Stimulated activated CD8-positive, alpha-beta memory T cell treated with anti-CD3 and anti-CD28 coated beads, Interleukin-12 subunit alpha, Interleukin-12 subunit beta, amount 100 ng/mL, for 4 hours (primary cell): ENCODE measurements at regions not wholly inside any gene's neighbourhood (a gene's known extent, or its start where the extent isn't known, plus 50 kb on each side); places are given as distances from the start of the nearest gene placed in this dataset.

Experiments
- DNase-seq: peaks from one replicate; pipeline ENCODE4 v3.0.0-alpha.2; 2020; ENCODE audit warnings: low read depth

DNA sequence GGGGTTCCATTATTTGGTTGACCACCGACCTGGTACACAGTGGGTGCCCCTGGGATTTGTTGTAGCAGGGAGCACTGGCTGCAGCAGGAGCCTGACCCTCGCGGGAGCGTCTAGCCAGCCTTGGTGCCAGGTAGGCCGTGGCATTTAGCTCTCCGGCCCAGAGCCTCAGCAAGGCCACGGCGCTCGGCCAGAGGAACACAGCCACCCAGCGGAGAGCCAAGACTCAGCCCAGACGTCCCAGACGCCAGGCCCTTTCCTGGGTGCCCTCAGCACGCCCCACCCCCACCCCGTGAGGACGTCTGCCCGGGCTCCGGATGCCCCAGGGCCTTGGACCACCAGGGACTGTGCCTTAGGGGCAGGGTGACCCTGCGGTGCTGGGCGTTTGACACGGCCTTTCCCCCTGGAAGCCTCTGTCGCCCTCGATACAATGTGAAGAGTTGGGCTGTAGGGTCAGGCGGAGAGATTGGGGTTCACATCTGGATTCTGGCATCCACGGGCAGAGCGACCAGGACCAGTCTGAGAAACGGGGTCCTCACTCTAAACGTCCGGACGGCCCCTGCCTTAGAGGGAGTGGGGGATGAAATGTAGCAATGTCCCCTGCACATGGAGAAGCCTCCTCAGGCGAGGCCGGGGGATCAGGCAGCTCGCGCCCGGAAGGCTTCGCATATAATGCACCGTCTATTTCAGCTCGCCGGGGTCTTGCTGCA is 99.2 kb upstream of the FGF3 start:
- no peak for DNase-seq

- peak; percentile 28 for DNase-seq
These were observed 99.9 kb upstream of the FGF3 start for GRCh38 chr11:69918938-69919650.

DNA sequence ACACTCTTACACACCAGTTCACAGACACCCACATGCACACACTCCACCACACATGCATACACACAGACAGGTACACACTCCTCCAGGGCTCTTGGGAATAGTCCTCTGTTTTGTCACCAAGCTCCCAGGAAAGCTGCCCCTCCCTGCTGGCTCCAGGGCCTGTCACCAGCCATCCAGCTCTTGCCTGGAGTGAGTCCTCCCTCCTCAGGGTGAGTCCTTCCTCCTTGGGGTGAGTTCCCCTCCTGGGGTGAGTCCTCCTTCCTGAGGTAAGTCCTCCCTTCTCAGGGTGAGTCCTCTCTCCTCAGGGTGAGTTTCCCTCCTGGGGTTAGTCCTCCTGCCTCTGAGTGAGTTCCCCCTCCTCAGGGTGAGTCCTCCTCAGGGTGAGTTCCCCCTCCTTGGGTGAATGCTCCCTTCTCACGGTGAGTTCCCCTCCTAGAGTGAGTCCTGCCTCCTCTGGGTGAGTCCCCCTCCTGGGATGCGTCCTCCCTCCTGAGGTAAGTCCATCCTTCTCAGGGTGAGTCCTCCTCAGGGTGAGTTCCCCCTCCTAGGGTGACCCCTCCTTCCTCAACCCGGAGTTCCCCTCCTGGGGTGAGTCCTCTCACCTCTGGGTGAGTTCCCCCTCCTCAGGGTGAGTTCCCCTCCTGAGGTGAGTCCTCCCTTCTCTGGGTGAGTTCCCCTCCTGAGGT is 100.6 kb upstream of the FGF3 start:
- DNase-seq: no peak

GRCh38 chr11:69920345-69921127 is 101.3 kb upstream of the FGF3 start:
- no peak for DNase-seq

- DNase-seq: no peak
These were observed 102.2 kb upstream of the FGF3 start for GRCh38 chr11:69921128-69922014.

DNA sequence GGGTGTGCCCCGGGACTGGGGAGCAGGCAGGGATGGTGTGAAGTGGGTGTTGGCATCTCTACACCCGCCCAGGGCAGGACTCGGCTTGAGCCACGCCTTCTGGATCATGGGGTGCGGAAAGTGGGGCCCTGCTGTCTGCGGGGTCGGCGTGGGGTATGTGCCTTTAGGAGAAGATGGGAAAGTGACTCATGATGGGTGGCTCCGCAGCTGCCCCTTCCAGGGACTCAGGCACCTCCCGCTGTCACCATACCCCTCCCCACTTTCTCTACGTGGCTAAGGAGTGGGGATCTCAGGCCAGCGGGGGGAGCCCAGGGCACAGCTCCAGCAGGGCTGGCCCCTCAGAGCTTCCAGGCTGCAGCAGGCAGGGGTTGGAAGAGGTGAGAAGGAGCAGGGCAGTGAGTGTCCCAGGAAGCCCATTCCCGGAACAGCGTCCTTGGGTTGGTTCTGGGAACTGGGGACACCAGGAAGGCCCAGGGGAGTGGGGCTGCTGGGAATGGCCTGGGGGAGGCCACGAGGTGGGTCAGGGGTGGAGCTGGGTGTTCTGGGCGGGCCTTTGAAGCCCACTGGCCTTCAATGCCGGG is 102.9 kb upstream of the FGF3 start:
- DNase-seq: no peak

- no peak for DNase-seq
These were observed 103.4 kb upstream of the FGF3 start for GRCh38 chr11:69922596-69923111.

- no peak for DNase-seq
These were observed 104.0 kb upstream of the FGF3 start for GRCh38 chr11:69923196-69923595.

DNA sequence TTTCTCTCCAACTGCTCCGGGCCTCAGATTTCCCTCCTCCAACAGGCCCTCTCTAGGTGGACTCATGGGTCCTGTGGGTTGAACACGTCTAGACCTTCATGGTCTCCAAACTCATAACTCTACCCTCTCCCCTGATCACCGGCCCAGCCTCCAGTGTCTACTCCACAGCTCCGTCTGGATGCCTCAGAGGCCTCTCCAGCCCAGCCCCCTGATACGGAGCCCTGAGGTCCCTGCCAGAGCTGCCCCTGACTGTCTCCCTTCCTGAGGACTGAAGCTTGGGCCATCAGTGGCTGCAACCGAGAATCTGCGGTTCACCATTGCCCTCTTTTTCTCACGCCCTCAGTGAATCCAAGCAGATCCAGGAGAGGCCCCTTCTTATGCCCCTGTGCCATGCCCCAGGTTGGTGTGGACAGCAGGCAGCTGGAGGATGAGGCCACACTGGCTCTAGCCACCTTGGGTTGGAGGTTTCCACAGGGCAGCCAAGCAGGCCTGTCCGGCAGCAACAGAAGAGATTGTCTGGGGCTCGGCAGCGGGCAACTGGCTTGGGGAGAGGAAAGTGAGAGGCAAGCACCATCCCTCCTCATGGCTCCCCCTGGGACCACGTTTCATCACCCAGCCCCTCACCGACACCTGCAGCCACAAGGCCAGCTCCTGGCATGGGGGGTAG is 104.6 kb upstream of the FGF3 start:
- no peak for DNase-seq

DNA sequence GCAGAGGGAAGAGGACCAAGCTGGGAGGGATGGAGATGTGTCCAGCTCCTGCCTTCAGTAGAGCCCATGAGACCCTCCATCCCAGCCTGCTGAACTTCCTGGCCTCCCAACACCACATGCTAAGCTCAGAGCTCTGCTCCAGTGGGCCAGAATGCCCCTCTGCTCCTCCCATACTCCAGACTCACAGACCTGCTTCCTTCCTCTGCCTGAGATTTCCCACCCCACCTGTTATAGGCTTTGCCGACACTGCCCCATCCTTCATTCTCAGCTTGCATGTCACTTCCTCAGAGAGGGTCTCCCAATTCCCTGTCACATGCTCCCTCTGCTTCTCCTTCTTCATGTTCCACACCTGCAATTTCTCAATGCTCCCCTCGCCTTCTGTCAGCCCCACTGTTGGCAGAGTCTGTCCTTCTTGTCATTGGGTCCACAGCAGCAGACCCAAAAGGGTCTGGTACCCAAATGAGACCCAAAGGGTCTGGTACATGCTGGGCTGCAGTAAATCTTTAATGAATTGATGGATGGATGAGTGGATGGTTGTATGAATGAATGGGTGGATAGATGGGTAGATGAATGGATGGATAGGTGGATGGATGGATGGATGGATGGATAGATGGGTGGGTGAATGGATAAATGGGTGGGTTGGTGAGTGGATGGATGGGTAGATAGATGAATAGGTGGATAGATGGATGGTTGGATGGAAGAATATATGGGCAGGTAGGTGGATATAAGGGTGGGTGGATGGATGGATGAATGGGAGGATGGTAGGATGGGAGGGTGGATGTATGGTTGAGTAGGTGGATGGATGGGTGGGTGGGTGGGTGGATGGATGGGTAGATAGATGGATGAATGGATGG is 105.3 kb upstream of the FGF3 start:
- DNase-seq: no peak

- no peak for DNase-seq
These were observed 106.4 kb upstream of the FGF3 start for GRCh38 chr11:69925366-69926196.

DNA sequence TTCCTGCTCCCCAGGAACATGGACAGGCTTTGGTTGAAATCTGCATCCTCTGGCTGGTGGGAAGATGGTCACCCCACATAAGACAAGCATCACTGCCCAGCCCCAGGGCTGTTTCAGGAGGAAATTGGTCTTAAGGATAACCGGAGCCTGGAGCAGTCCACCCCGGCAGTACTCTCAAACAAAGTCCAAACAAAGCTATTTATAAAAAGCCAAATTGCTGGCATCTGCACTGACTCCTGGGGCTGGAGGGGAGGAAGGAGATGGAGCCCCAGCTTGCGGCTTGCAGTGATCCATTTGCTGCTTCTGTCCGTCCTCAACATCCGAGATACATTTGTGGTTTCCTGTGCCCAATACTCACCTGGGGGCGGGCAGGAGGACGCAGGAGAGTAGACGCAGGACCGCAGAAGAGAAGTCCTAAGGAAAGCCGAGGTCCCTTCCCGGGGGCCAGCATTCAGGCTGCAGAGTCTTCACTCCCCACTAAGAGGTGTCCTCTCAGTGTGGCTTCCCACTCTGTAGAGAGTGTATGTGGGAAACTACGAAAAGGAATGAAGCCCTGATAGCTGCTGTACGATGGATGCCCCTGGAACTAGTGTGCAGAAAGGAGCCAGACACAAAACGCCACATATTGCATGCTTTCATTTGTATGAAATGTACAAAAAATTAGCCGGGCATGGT is 107.3 kb upstream of the FGF3 start:
- DNase-seq: no peak

DNA sequence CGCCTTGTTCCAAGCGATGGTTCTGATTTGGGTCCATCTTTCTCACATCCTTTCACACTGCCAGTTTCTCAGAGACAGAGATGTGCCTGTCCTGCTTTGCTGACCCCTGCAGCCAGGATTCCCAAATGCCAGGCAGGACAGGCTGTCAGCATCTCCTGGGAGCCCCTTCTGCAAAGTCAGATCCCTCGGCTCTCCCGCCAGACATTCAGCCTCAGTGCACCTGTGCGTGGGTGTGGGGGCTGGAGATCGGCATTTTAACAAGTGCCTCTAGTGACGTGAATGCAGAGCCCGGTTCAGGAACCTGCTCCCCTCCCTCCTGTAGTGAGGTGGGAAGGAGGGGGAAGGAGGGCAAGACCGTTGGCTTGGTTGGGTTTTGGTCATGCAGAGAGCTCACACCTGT is 108.9 kb upstream of the FGF3 start:
- no peak for DNase-seq

DNA sequence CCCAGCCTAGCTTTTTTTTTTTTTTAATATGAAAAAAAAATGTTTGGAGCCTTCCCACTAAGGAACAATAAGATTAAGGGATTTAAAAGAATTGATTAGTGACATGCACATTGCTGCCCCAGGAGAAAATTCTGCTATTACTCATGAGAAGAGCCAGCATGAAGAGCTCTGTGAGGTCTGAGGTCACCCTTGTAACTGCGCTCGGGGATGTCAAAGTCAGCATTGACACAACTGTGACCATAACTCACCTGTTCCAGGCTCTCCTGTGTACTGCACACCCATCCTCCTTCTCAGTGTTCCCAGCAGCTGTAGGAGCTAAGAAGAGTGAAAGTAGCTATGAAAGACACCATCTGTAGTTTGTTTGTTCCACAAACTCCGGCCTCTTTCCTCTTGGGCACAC is 109.8 kb upstream of the FGF3 start:
- no peak for DNase-seq

- DNase-seq: no peak
These were observed 111.2 kb upstream of the FGF3 start for GRCh38 chr11:69930081-69931059.

DNA sequence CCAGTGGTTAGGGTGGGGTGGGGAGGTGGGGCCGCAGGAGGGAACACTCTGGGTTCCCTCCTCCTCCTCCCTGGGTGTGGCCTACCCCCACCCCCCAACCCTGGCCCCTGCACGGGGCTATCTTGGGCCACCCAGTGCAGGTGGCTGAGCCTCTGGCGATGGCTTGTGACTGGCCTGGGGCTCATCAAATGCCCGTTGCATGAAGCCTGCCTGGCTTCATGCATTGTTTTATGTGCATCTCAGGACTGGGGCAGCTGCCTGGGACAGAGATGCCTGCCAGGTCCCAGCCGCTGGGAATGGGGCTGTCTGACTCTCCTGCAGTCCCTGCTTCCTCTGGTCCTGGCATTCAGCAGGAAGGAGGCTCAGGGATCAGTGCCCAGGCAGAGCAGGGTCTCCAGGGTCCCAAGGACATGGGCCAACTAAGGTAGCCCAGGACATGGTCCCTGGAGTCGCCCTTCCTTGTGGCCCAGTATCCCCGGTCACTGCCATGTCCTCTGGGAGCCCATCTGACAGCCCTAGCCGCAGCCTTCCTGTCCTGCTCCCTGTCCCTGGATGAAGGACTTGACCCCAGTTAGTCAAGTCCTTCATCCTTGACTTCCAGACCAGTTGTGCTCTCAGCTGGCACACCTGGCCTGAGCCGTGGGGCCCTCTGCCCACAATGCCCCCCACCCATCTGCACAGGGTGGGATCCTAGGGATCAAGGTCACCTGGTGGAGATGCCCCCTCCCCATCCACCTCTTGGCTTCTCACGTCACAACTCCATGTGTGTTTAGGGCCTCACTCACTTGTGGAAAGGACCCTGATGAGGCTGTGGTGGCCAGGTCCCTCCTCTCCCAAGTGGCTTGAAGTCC is 112.1 kb upstream of the FGF3 start:
- DNase-seq: no peak
